Activated T-cell treated with anti-CD3 and anti-CD28 coated beads, Interleukin-2, amount 50 U/mL, for 72 hours (primary cell): ENCODE measurements at regions not wholly inside any gene's neighbourhood (a gene's known extent, or its start where the extent isn't known, plus 50 kb on each side); places are given as distances from the start of the nearest gene placed in this dataset.

ENCODE experiments used
- ATAC-seq, 2 donors: fragments of 150-1000 bp; cut with Tn5 transposase; replicated peaks in 1 of 2; 2 replicates each; pipeline ENCODE4 v1.10.0; 2021; ENCODE audit warnings: moderate library complexity in 2 of 2, mild to moderate bottlenecking in 1 of 2
- DNase-seq, 2 donors: peaks; one replicate each; pipeline ENCODE4 v3.0.0; 2021 to 2022; ENCODE audit warnings: mixed read lengths in 1 of 2
- H3K27ac Mint-ChIP-seq: one replicate; pipeline ENCODE4 v1.8.0; 2022; ENCODE audit warnings: mild to moderate bottlenecking, moderate library complexity, mixed read lengths
- H3K27me3 Mint-ChIP-seq: one replicate; pipeline ENCODE4 v1.8.0; 2022; ENCODE audit warnings: low read depth, mixed read lengths
- H3K36me3 Mint-ChIP-seq, 2 donors: one replicate each; pipeline ENCODE4 v1.8.0; 2022; ENCODE audit warnings: mixed read lengths in 2 of 2, mild to moderate bottlenecking in 1 of 2; ENCODE audit not compliant: insufficient read depth in 2 of 2
- H3K4me1 Mint-ChIP-seq: one replicate; pipeline ENCODE4 v1.8.0; 2022; ENCODE audit warnings: low read depth, mixed read lengths
- H3K4me3 Mint-ChIP-seq, 2 donors: one replicate each; pipeline ENCODE4 v1.8.0; 2022; ENCODE audit warnings: mild to moderate bottlenecking in 2 of 2, mixed read lengths in 2 of 2, moderate library complexity in 2 of 2
- H3K9me3 Mint-ChIP-seq, 2 donors: one replicate each; pipeline ENCODE4 v1.8.0; 2022; ENCODE audit warnings: mixed read lengths in 2 of 2

GRCh38 chr7:17239683-17240521 is 58.5 kb upstream of the AHR start:
- H3K27ac Mint-ChIP-seq, result no peak overlapping the region
- H3K4me3 Mint-ChIP-seq, result no peak overlapping the region
- H3K36me3 Mint-ChIP-seq, result peaks cover 9% of the 10 kb centered on the region in 2 donors
- no peaks in the 10 kb centered on the region for H3K27me3 Mint-ChIP-seq
- peaks cover 28% of the 10 kb centered on the region for H3K4me1 Mint-ChIP-seq
- peaks cover 0 to 4% of the 10 kb centered on the region in 2 donors for H3K9me3 Mint-ChIP-seq
- no peak for DNase-seq
- ATAC-seq, result no peak

GRCh38 chr7:17242504-17242903 is 55.9 kb upstream of the AHR start:
- ATAC-seq, result no peak
- H3K9me3 Mint-ChIP-seq, result no peaks in the 10 kb centered on the region
- peaks cover 0 to 4% of the 10 kb centered on the region in 2 donors for H3K36me3 Mint-ChIP-seq
- H3K27me3 Mint-ChIP-seq, result no peaks in the 10 kb centered on the region
- no peak for DNase-seq
- peaks cover 4% of the 10 kb centered on the region for H3K4me1 Mint-ChIP-seq
- H3K4me3 Mint-ChIP-seq, result no peak overlapping the region
- no peak overlapping the region for H3K27ac Mint-ChIP-seq

GRCh38 chr7:17244786-17245185 is 53.7 kb upstream of the AHR start:
- H3K4me3 Mint-ChIP-seq, result no peak overlapping the region
- no peaks in the 10 kb centered on the region for H3K9me3 Mint-ChIP-seq
- ATAC-seq, result no peak
- H3K27me3 Mint-ChIP-seq, result no peaks in the 10 kb centered on the region
- no peak overlapping the region for H3K27ac Mint-ChIP-seq
- no peaks in the 10 kb centered on the region for H3K36me3 Mint-ChIP-seq
- H3K4me1 Mint-ChIP-seq, result peaks cover 7% of the 10 kb centered on the region
- DNase-seq, result no peak

DNA sequence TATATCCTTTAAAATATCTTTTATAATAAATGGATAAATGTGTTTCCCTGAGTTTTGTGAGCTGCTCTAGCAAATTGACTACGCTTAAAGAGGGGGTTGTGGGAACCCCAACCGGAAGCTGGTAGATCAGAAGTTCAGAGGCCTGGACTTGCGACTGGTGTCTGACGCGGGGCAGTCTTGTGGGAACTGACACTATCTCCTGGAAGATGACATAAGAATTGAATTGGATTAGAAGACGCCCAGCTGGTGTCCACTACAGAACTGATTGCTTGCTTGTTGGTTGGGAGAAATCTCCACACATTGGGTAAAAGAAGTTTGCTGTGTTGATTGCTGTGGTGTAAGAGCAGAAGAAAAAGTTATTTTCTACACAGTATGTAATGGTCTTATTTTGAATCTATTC is 51.1 kb upstream of the AHR start:
- no peaks in the 10 kb centered on the region for H3K36me3 Mint-ChIP-seq
- H3K4me3 Mint-ChIP-seq, result no peak overlapping the region
- DNase-seq, result no peak
- H3K27me3 Mint-ChIP-seq, result no peaks in the 10 kb centered on the region
- H3K27ac Mint-ChIP-seq, result no peak overlapping the region
- no peak for ATAC-seq
- peaks cover 13% of the 10 kb centered on the region for H3K4me1 Mint-ChIP-seq
- peaks cover 0 to 1% of the 10 kb centered on the region in 2 donors for H3K9me3 Mint-ChIP-seq

- ATAC-seq (no peak), DNase-seq (no peak)
- peaks cover 13% of the 10 kb centered on the region for H3K4me1 Mint-ChIP-seq
- H3K4me3 Mint-ChIP-seq, result no peak overlapping the region
- no peaks in the 10 kb centered on the region for H3K27me3 Mint-ChIP-seq
- H3K27ac Mint-ChIP-seq, result no peak overlapping the region
- peaks cover 0 to 1% of the 10 kb centered on the region in 2 donors for H3K36me3 Mint-ChIP-seq
- H3K9me3 Mint-ChIP-seq, result peaks cover 0 to 2% of the 10 kb centered on the region in 2 donors
Measured at GRCh38 chr7:17248527-17248926, 49.9 kb upstream of the AHR start.
